PC-3 (cell line): ENCODE measurements at regions not wholly inside any gene's neighbourhood (a gene's known extent, or its start where the extent isn't known, plus 50 kb on each side); places are given as distances from the start of the nearest gene placed in this dataset.

Source experiments
- ATAC-seq: fragments of 200-7000 bp; cut with Tn5 transposase; 2 replicates; pipeline ENCODE4 v1.9.1; 2020; ENCODE audit warnings: mild to moderate bottlenecking, moderate library complexity
- BruUV-seq: library from RNA; stranded (reverse); fragments of 400-500 nt; replicated peaks from 2 replicates; lab custom pipeline; 2021; lab: Mats Ljungman, UMichigan
- CTCF ChIA-PET: fragments of 300-600 bp; sonication (Branson Sonifier 250); formaldehyde crosslinking; loops from one replicate; lab custom pipeline; 2022; ENCODE audit warnings: antibody characterized with exemption; lab: Charles Lee
- POLR2A ChIA-PET: fragments of 300-600 bp; sonication (Branson Sonifier 250); formaldehyde crosslinking; loops from one replicate; lab custom pipeline; 2022; ENCODE audit warnings: antibody characterized with exemption; ENCODE audit not compliant: unreplicated experiment; lab: Charles Lee
- DNase-seq: peaks from one replicate; pipeline ENCODE4 v3.0.0-alpha.2; 2015
- H2AFZ ChIP-seq: fragments of 300-600 bp; sonication (generic); 2 replicates; pipeline ENCODE4 v1.6.0; 2016; ENCODE audit warnings: antibody characterized with exemption, low read length
- H3F3A ChIP-seq: fragments of 300-600 bp; sonication (generic); one replicate; pipeline ENCODE4 v1.6.0; 2017; ENCODE audit warnings: antibody characterized with exemption, low read length, control low read depth, mild to moderate bottlenecking; ENCODE audit not compliant: unreplicated experiment
- H3K27ac ChIP-seq: fragments of 300-600 bp; sonication (generic); 2 replicates; pipeline ENCODE4 v1.5.1; 2016; ENCODE audit warnings: mild to moderate bottlenecking, low read length
- H3K27me3 ChIP-seq: fragments of 300-600 bp; sonication (generic); 2 replicates; pipeline ENCODE4 v1.6.1; 2016; ENCODE audit warnings: low read length, mixed read lengths
- H3K36me3 ChIP-seq: fragments of 300-600 bp; sonication (generic); 2 replicates; pipeline ENCODE4 v1.6.1; 2016; ENCODE audit warnings: low read depth, mixed run types, low read length, mixed read lengths
- H3K4me1 ChIP-seq: fragments of 300-600 bp; sonication (generic); 2 replicates; pipeline ENCODE4 v1.5.1; 2016; ENCODE audit warnings: low read length; ENCODE audit not compliant: insufficient read depth
- H3K4me2 ChIP-seq: fragments of 300-600 bp; sonication (generic); 2 replicates; pipeline ENCODE4 v1.6.0; 2016; ENCODE audit warnings: low read length
- H3K4me3 ChIP-seq: fragments of 300-600 bp; sonication (generic); 2 replicates; pipeline ENCODE4 v1.5.1; 2016; ENCODE audit warnings: mild to moderate bottlenecking, low read length, mixed read lengths
- H3K79me2 ChIP-seq: fragments of 300-600 bp; sonication (generic); 2 replicates; pipeline ENCODE4 v1.6.1; 2017; ENCODE audit warnings: low read length, mixed read lengths
- H3K9ac ChIP-seq: fragments of 300-600 bp; sonication (generic); 2 replicates; pipeline ENCODE4 v1.6.0; 2016; ENCODE audit warnings: mild to moderate bottlenecking, low read length
- H3K9me2 ChIP-seq: fragments of 300-600 bp; sonication (generic); replicated peaks from 2 replicates; pipeline ENCODE4 v1.6.1; 2016; ENCODE audit warnings: mixed run types, low read length, mixed read lengths
- H3K9me3 ChIP-seq: fragments of 300-600 bp; sonication (generic); 2 replicates; pipeline ENCODE4 v1.6.1; 2016; ENCODE audit warnings: low read length, mixed read lengths
- H4K20me1 ChIP-seq: fragments of 300-600 bp; sonication (generic); 2 replicates; pipeline ENCODE4 v1.6.1; 2016; ENCODE audit warnings: low read length, mixed read lengths
- CTCF ChIP-seq: fragments of 300-600 bp; sonication (generic); conservative IDR thresholded peaks from 2 replicates; pipeline ENCODE4 v1.5.1; 2017; ENCODE audit warnings: antibody characterized with exemption, low read depth, mild to moderate bottlenecking, low read length
- EZH2 ChIP-seq: fragments of 300-600 bp; sonication (generic); IDR thresholded peaks from one replicate; pipeline ENCODE4 v1.6.1; 2017; ENCODE audit warnings: antibody characterized with exemption, mild to moderate bottlenecking, low read length; ENCODE audit not compliant: unreplicated experiment
- EZH2phosphoT487 ChIP-seq: fragments of 300-600 bp; sonication (generic); IDR thresholded peaks from 2 replicates; pipeline ENCODE4 v1.6.1; 2018; ENCODE audit warnings: mild to moderate bottlenecking, antibody characterized with exemption, low read length, borderline replicate concordance
- intact Hi-C: fragments of 100-400 bp; cut with micrococcal nuclease; formaldehyde crosslinking; loops from 2 replicates; pipeline ENCODE4 v1.9.0; 2023

DNA sequence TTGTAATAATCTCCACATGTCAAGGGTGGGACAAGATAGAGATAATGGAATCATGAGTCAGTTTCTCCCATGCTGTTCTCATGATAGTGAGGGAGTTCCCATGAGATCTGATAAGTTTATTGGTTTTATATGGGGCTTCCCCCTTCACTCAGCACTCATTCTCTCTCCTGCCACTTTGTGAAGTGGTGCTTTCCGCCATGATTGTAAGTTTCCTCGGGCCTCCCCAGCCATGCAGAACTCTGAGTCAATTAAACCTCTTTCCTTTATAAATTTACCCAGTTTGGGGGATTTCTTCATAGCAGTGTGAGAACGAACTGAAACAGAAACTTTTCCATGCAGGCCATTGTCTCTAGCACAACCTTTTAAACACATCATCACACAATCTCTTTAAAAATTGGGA lies 221.5 kb upstream of the BRINP3 start:
- Histone ChIP-seq H3K36me3 (no peaks in the 10 kb centered on the region), H3K4me3 (no peak overlapping the region), H4K20me1 (no peaks in the 10 kb centered on the region), H3K79me2 (no peaks in the 10 kb centered on the region), H2AFZ (no peak overlapping the region), H3K9me3 (no peaks in the 10 kb centered on the region), H3K4me1 (no peaks in the 10 kb centered on the region), H3F3A (no peaks in the 10 kb centered on the region), H3K9me2 (no peaks in the 10 kb centered on the region), H3K27ac (no peak overlapping the region), H3K9ac (no peak overlapping the region), H3K4me2 (no peak overlapping the region), H3K27me3 (peaks cover 24% of the 10 kb centered on the region)
- ATAC-seq = no peak
- intact Hi-C loops = no loop called here
- ChIA-PET POLR2A (no interaction called here), CTCF (no interaction called here)
- no TSS peak for BruUV-seq
- TF ChIP-seq CTCF (no peak), EZH2phosphoT487 (no peak), EZH2 (no peak)
- DNase-seq = no peak

DNA sequence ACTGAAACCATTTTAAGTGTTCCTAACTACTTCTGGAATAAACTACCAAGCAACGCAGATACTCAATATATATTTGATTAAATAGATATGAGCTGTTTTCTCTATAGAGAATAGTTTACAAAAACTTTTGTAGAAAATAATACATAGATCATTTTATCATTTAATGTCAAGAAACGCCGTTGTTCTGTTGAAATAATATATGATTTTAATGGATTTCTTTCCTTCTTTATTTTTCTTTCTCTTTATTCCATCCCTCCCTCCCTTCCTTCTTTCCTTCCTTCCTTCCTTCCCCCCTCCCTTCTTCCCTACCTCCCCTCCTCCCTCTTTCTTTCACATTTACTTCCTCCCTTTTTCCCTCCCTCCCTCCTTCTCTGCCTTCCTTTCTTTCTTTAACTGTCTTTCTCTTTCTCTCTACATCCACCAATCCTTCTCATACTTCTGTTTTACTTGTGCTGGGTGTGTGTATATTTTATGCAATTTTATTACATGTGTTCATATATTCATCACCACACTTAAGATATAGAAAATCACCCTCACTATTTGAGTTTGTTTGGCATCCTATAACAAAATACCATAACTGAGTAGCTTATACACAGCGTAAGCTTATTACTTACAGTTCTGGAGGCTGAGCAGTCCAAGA lies 230.9 kb upstream of the BRINP3 start:
- ChIA-PET CTCF (no interaction called here), POLR2A (no interaction called here)
- ATAC-seq = no peak
- DNase-seq = no peak
- Histone ChIP-seq H3K4me3 (no peak overlapping the region), H4K20me1 (no peaks in the 10 kb centered on the region), H3K9me2 (no peaks in the 10 kb centered on the region), H3K9ac (no peak overlapping the region), H3K36me3 (no peaks in the 10 kb centered on the region), H3K27ac (no peak overlapping the region), H3K4me2 (no peak overlapping the region), H2AFZ (no peak overlapping the region), H3K4me1 (no peaks in the 10 kb centered on the region), H3F3A (no peaks in the 10 kb centered on the region), H3K9me3 (no peaks in the 10 kb centered on the region), H3K27me3 (peaks cover 28% of the 10 kb centered on the region), H3K79me2 (no peaks in the 10 kb centered on the region)
- intact Hi-C loops = no loop called here
- BruUV-seq = no TSS peak
- TF ChIP-seq EZH2 (no peak), CTCF (no peak), EZH2phosphoT487 (no peak)

GRCh38 chr1:190711069-190711468 lies 233.4 kb upstream of the BRINP3 start:
- Histone ChIP-seq H3K9ac (no peak overlapping the region), H3K79me2 (no peaks in the 10 kb centered on the region), H3K27me3 (peaks cover 14% of the 10 kb centered on the region; the same call in 1 of the 2 replicates), H3K9me3 (no peaks in the 10 kb centered on the region), H3K36me3 (no peaks in the 10 kb centered on the region), H3F3A (no peaks in the 10 kb centered on the region), H3K27ac (no peak overlapping the region), H2AFZ (no peak overlapping the region), H3K9me2 (no peaks in the 10 kb centered on the region), H3K4me3 (no peak overlapping the region), H3K4me1 (no peaks in the 10 kb centered on the region), H4K20me1 (no peaks in the 10 kb centered on the region), H3K4me2 (no peak overlapping the region)
- CTCF ChIA-PET = no interaction called here
- DNase-seq (no peak), ATAC-seq (no peak)
- POLR2A ChIA-PET = no interaction called here
- intact Hi-C loops = no loop called here
- BruUV-seq = no TSS peak
- TF ChIP-seq CTCF = no peak
- no peak for TF ChIP-seq EZH2phosphoT487
- TF ChIP-seq EZH2 = no peak
